Endothelial cell of umbilical vein (primary cell): ENCODE measurements at regions not wholly inside any gene's neighbourhood (a gene's known extent, or its start where the extent isn't known, plus 50 kb on each side); places are given as distances from the start of the nearest gene placed in this dataset.

ENCODE experiments used
- BruUV-seq: library from RNA; stranded (reverse); fragments of 400-500 nt; replicated peaks from 2 replicates; lab custom pipeline; 2021; lab: Mats Ljungman, UMichigan
- CTCF ChIA-PET: fragments of 300-600, 350-600 bp; sonication (Branson Sonifier 250); formaldehyde crosslinking; loops from one replicate; lab custom pipeline; 2021; ENCODE audit warnings: antibody characterized with exemption, inconsistent platforms; lab: Charles Lee
- POLR2A ChIA-PET: fragments of 300-600, 350-600 bp; sonication (Branson Sonifier 250); formaldehyde crosslinking; loops from one replicate; lab custom pipeline; 2021; ENCODE audit warnings: antibody characterized with exemption, inconsistent platforms; lab: Charles Lee
- DNase-seq: peaks from one replicate; pipeline ENCODE4 v3.0.0-alpha.2; 2011; ENCODE audit warnings: low read depth, low spot score
- FAIRE-seq: peaks from 2 replicates; lab custom pipeline; 2011; peaks lifted over from hg19 to GRCh38; lab: Jason Lieb, UNC
- H2AFZ ChIP-seq: 2 replicates; pipeline ENCODE4 v1.6.0; 2012; ENCODE audit warnings: low read depth, low read length, control low read depth, inconsistent platforms
- H3K27ac ChIP-seq: 2 replicates; pipeline ENCODE4 v1.5.1; 2011; ENCODE audit warnings: low read depth, mild to moderate bottlenecking, control low read depth, low read length, moderate library complexity; ENCODE audit not compliant: insufficient read depth
- H3K27me3 ChIP-seq, 2 experiments: 2 replicates each; pipeline versions ENCODE4 v1.6.0 to v1.6.1; 2011; ENCODE audit warnings: low read length in 2 of 2, mixed read lengths in 1 of 2; ENCODE audit not compliant: control insufficient read depth in 2 of 2, insufficient read depth in 2 of 2
- H3K36me3 ChIP-seq, 2 experiments: 2 replicates in 1 of 2; 3 replicates in 1 of 2; pipeline ENCODE4 v1.5.1; 2011; ENCODE audit warnings: low read length in 2 of 2, mild to moderate bottlenecking in 1 of 2, moderate library complexity in 1 of 2; ENCODE audit not compliant: control insufficient read depth in 2 of 2, insufficient read depth in 2 of 2; ENCODE audit errors: extremely low read depth in 1 of 2
- H3K4me1 ChIP-seq: 3 replicates; pipeline ENCODE4 v1.5.1; 2011; ENCODE audit warnings: mild to moderate bottlenecking, low read length; ENCODE audit not compliant: control insufficient read depth, insufficient read depth; ENCODE audit errors: extremely low read depth
- H3K4me2 ChIP-seq: 2 replicates; pipeline ENCODE4 v1.6.1; 2011; ENCODE audit warnings: low read length, control low read depth, mixed read lengths; ENCODE audit not compliant: insufficient read depth
- H3K4me3 ChIP-seq, 3 experiments: fragments of 200-600 bp in 1 of 3; sonication (generic), shearing (Covaris generic) in 1 of 3; replicated peaks in 1 of 3; 2 replicates each; pipeline ENCODE4 v1.5.1; 2011 to 2016; ENCODE audit warnings: control low read depth in 3 of 3, low read length in 3 of 3, mild to moderate bottlenecking in 2 of 3, inconsistent platforms in 1 of 3, low read depth in 1 of 3, moderate library complexity in 1 of 3; ENCODE audit not compliant: insufficient read depth in 1 of 3
- H3K79me2 ChIP-seq: 2 replicates; pipeline ENCODE4 v1.6.0; 2012; ENCODE audit warnings: low read length, inconsistent platforms; ENCODE audit not compliant: control insufficient read depth, insufficient read depth
- H3K9ac ChIP-seq: replicated peaks from 2 replicates; pipeline ENCODE3; 2011; ENCODE audit warnings: low read length, control low read depth; ENCODE audit not compliant: insufficient read depth; ENCODE audit errors: extremely low read depth
- H3K9me1 ChIP-seq: replicated peaks from 3 replicates; pipeline ENCODE4 v1.6.0; 2011; ENCODE audit warnings: mild to moderate bottlenecking, low read length; ENCODE audit not compliant: control insufficient read depth, insufficient read depth; ENCODE audit errors: extremely low read depth
- H3K9me3 ChIP-seq: replicated peaks from 2 replicates; pipeline ENCODE4 v1.5.1; 2012; ENCODE audit warnings: low read length, inconsistent platforms; ENCODE audit not compliant: control insufficient read depth, insufficient read depth
- H4K20me1 ChIP-seq: replicated peaks from 2 replicates; pipeline ENCODE3; 2011; ENCODE audit warnings: mild to moderate bottlenecking, low read length; ENCODE audit not compliant: control insufficient read depth, insufficient read depth; ENCODE audit errors: extremely low read depth
- EZH2 ChIP-seq: IDR thresholded peaks from 2 replicates; pipeline ENCODE4 v1.6.1; 2012; ENCODE audit warnings: borderline replicate concordance, low read depth, mild to moderate bottlenecking, moderate library complexity, low read length, inconsistent platforms; ENCODE audit not compliant: severe bottlenecking
- FOS ChIP-seq: IDR thresholded peaks from 2 replicates; pipeline ENCODE4 v1.6.1; 2011; ENCODE audit warnings: mild to moderate bottlenecking, low read length, moderate library complexity, borderline replicate concordance; ENCODE audit not compliant: insufficient read depth
- GATA2 ChIP-seq: IDR thresholded peaks from 2 replicates; pipeline ENCODE4 v1.7.0; 2011; ENCODE audit warnings: low read depth, mild to moderate bottlenecking, moderate library complexity, mixed read lengths, low read length; ENCODE audit not compliant: insufficient read length, insufficient read depth
- JUN ChIP-seq: IDR thresholded peaks from 2 replicates; pipeline ENCODE4 v1.6.1; 2011; ENCODE audit warnings: borderline replicate concordance, low read depth; ENCODE audit not compliant: insufficient read length, insufficient read depth
- MYC ChIP-seq: IDR thresholded peaks from one replicate; pipeline ENCODE4 v1.6.1; 2011; ENCODE audit warnings: mild to moderate bottlenecking, low read depth, low read length
- POLR2A ChIP-seq: IDR thresholded peaks from 2 replicates; pipeline ENCODE4 v1.6.1; 2012; ENCODE audit warnings: low read depth, mild to moderate bottlenecking, control low read depth, low read length
- POLR2AphosphoS5 ChIP-seq: IDR thresholded peaks from 2 replicates; pipeline ENCODE4 v1.6.1; 2012; ENCODE audit warnings: low read depth, mild to moderate bottlenecking, control low read depth, low read length, moderate library complexity; ENCODE audit not compliant: insufficient read depth
- dilution Hi-C: fragments of 300-500 bp; cut with MboI; formaldehyde crosslinking; loops from one replicate; pipeline ENCODE4 v1.15.0; 2019; ENCODE audit warnings: low sequenced_read_pairs; ENCODE audit not compliant: extremely low pct_ligation_motif_present
- intact Hi-C: fragments of 100-400 bp; cut with micrococcal nuclease; formaldehyde crosslinking; loops from one replicate; pipeline ENCODE4 v1.10.0; 2022

- POLR2A ChIA-PET, result no interaction called here
- no peak for TF ChIP-seq MYC
- TF ChIP-seq POLR2AphosphoS5, result no peak
- TF ChIP-seq FOS, result no peak
- TF ChIP-seq EZH2, result no peak
- DNase-seq (no peak), FAIRE-seq (no peak)
- H4K20me1 ChIP-seq, result no peaks in the 10 kb centered on the region
- dilution Hi-C loops, result no loop called here
- no peaks in the 10 kb centered on the region for H3K9me1 ChIP-seq
- no peaks in the 10 kb centered on the region for H3K27me3 ChIP-seq
- no peaks in the 10 kb centered on the region for H3K4me1 ChIP-seq
- CTCF ChIA-PET, result no interaction called here
- H3K9ac ChIP-seq, result no peak overlapping the region
- no peaks in the 10 kb centered on the region for H3K9me3 ChIP-seq
- intact Hi-C loops, result no loop called here
- no peak overlapping the region for H2AFZ ChIP-seq
- H3K4me2 ChIP-seq, result no peak overlapping the region
- no TSS peak for BruUV-seq
- no peaks in the 10 kb centered on the region for H3K36me3 ChIP-seq
- no peak overlapping the region for H3K27ac ChIP-seq
- no peak overlapping the region for H3K4me3 ChIP-seq
- no peaks in the 10 kb centered on the region for H3K79me2 ChIP-seq
These were observed 403.2 kb downstream of the DSC3 start for GRCh38 chr18:30639361-30639760.

GRCh38 chr18:30634249-30634648 is 408.3 kb downstream of the DSC3 start:
- Histone ChIP-seq H3K27me3 (no peaks in the 10 kb centered on the region), H3K9me1 (no peaks in the 10 kb centered on the region), H3K4me2 (no peak overlapping the region), H3K9me3 (peaks cover 6% of the 10 kb centered on the region), H3K27ac (no peak overlapping the region), H3K36me3 (no peaks in the 10 kb centered on the region), H3K4me1 (no peaks in the 10 kb centered on the region), H3K9ac (no peak overlapping the region), H3K4me3 (no peak overlapping the region), H3K79me2 (no peaks in the 10 kb centered on the region), H2AFZ (no peak overlapping the region), H4K20me1 (no peaks in the 10 kb centered on the region)
- intact Hi-C loops, result no loop called here
- no TSS peak for BruUV-seq
- TF ChIP-seq JUN (no peak), EZH2 (no peak), POLR2A (no peak), GATA2 (no peak)
- FAIRE-seq, result no peak
- ChIA-PET POLR2A (no interaction called here), CTCF (no interaction called here)
- DNase-seq, result no peak
- dilution Hi-C loops, result no loop called here
